Stimulated activated CD4-positive, alpha-beta T cell treated with anti-CD3 and anti-CD28 coated beads, Interleukin-15, amount 100 ng/mL, for 48 hours (primary cell): ENCODE measurements at regions not wholly inside any gene's neighbourhood (a gene's known extent, or its start where the extent isn't known, plus 50 kb on each side); places are given as distances from the start of the nearest gene placed in this dataset.
"Not testable (repeated sequence)": the region's sequence is repeated elsewhere in the genome, so short reads cannot be mapped to it uniquely, and the experiment has no call there.

Experiments used
- DNase-seq, 2 donors: peaks; one replicate each; pipeline ENCODE4 v3.0.0-alpha.2; 2020; ENCODE audit warnings: low read depth in 2 of 2

DNA sequence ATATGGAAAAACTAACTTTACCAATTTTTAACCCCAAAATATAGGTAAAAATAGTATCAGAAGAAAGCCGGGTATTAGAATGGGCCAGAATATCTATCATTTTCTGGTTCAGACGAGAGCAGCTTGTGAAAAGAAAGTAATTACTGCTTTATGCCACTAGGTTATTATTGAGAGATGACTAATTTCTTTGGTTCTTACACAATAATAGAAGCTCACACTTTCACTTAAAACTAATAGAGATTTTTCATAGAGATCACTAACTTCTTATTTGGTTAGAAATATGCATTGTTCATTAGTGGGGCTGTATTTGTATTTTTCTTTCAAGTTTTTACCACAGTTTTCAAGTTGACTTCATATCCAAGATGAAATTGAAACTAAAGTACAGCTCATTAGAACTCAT is 1241.2 kb upstream of the FLRT2 start:
- DNase-seq: no peak

DNA sequence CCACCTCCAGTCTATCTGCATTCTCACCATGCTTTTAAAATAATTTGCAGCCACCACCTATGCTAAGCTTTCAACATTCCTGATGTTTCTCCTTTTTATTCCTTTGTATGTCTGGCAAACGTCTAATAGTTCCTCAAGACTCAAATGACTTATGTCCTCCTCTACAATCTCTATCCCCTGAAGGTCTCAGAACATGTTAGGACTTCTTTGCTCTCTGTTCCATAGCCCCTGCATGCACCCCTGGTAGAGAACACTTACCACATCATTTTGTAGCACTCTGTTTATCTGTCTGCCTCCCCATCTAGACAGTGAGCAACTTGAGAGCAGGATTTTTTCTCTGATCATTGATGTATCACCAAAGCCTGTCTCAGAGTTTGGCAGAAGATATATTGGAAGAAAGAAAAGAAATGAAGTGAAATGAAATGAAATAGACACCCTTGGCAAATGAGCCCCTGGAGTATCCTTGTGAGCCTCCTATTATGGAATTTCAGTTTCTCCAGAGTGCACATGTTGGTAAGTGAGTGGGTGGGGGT is 1231.2 kb upstream of the FLRT2 start:
- no peak for DNase-seq

DNA sequence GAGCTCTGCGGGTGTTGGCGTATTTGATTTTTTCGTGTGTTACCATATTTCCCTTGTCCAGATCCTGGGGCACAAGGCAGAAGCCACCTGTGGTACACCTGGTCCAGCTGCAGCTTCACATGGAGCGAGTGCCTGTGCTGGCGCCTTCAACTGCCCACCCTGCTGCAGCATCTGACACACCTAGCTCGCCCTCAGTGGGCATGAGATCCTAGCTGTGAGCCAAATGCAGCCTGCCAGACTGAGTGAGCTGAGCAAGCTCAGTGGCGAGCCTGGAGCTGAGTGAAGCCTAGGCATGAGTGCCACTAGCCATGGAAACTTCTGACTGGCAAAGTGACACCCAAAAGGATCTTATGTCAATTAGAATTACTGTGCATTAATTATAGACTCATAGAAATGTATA is 1226.8 kb upstream of the FLRT2 start:
- no peak for DNase-seq

DNA sequence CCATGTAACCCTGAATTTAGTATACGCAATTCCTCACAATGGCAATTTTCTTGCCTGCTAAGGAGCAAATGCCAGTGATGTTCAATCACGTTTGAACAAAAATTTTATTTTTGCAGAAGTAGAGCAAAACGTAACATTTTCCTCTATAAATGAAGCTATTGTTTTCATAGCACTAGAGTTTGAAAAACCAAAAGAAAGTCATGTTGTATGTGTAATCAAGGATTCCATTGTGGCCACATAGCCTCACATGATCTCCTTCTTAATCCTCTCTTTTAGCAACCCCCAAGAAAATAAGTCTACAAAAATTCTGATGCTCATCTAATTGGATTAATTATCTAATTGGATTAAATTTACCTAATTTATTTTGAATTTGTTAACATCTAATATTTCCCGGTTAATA is 1217.4 kb upstream of the FLRT2 start:
- no peak for DNase-seq

DNA sequence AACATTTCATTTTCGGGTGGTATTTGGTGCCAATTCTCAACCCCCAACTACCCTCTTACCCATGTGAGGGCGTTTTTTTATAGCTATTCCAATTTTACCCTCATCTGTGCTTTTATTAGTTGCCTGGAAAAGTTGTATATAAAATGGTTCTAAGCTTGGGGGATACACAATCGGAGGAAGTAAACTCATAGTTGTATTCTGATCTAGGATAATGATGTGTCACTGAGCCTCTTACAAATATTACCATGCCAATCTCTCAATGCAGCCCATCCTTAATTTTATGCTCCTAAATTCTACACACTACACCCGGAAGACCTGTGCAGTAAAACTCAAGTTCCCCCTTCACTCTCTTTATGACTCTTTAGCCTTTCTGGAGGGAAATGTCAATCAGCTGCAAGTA is 1206.5 kb upstream of the FLRT2 start:
- DNase-seq: no peak

DNA sequence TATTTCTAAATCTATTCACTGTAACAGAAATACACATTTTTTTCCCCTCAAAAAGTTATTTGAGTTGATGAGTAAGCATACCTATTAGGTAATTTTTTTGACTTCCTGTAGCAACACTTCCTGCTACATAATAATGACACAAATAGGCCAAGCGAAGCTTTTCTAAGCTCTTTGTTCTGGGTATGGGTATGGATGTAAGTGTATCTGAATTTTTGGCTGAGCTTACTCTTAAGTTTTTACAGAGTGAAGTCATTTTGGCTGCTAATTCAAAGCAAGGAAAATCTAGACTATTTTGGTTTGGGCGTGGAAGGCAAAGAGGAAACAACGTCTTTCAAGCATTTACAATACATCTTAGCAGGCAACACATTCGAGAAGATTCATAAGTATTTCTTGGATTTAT is 1206.0 kb upstream of the FLRT2 start:
- DNase-seq: no peak

DNA sequence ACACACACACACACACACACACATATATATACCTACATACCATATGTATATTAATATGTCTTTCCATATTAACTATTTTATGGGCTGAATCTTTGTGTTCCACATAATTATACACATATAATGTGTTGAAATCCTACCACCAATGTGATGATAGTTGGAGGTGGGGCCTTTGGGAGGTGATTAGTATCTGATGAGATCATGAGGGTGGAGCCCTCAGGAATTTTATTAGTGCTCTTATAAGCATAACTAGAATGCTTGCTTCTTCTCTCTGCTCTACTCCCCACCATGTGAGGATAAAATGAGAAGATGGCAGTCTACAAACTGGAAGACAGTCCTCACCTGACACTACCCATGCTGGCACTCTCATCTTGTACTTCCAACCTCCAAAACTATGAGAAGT is 1193.5 kb upstream of the FLRT2 start:
- no peak for DNase-seq

DNA sequence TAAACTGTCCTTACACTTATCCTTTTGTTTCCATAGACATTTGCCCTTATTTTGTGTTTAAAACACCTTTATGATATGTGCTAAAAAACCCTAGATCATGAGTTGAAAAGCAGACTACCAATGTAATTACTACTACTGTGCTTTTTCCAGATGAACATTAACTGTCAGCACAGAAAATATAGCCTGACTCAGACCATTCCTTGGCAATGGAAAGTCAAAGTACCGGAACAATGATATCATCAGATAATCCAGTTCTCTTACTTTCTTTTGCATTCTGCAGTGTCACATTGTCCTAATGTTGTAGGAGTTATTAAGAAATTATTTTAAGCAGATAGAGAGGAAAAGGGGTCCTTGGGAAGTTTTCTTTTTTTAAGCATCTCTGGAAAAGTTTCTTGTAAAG is 1189.0 kb upstream of the FLRT2 start:
- no peak for DNase-seq

DNA sequence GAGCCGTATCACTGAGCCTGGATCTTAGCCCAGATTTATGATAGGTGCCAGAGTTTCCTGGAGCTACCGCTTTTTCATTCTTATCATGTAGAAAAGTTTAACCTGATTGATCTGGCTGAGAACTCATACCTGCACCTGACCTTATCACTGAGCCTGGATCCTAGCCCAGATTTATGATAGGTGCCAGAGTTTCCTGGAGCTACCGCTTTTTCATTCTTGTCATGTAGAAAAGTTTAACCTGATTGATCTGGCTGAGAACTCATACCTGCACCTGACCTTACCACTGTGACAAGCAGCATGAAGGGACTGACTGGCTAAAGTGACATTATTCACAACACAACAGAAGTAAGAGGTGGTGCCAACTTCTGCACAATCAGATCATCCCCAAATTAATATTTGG is 1188.1 kb upstream of the FLRT2 start:
- not testable (repeated sequence) for DNase-seq

DNA sequence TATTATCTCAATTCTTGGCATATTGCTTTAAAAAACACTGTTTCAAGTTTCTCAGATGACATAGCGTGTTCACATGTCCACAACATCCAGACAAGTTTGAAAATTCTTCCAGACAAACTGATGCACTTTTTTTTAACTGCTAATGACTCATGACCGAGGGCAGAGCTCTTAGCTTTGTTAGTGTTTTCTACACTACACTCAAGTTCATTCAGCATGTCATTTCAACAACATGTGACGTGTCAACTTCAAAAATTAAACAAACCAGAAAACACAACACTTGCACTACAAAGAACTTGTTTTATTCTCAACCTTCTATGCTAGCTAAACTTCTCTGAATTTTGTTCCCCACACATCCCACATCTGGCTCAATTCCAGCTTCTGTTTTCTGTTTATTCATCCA is 1186.3 kb upstream of the FLRT2 start:
- no peak for DNase-seq

DNA sequence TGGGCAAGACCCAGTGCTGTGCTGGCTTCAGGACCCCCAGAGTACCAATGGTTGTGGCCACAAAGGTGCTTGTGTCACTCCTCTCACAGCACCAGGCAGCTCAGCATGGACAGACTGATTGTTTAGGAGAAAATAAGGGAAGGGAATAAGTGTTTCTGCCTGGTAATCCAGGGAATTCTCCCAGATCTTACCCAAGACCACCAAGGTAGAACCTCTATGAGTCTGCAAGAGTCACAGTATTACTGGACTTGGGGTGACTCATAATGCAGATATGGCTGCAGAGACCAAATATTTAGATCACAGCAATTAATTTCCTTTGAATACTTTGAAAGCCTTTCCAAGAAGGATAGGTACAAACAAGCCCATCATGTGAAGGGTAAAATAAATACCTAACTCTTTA is 1178.3 kb upstream of the FLRT2 start:
- DNase-seq: no peak

DNA sequence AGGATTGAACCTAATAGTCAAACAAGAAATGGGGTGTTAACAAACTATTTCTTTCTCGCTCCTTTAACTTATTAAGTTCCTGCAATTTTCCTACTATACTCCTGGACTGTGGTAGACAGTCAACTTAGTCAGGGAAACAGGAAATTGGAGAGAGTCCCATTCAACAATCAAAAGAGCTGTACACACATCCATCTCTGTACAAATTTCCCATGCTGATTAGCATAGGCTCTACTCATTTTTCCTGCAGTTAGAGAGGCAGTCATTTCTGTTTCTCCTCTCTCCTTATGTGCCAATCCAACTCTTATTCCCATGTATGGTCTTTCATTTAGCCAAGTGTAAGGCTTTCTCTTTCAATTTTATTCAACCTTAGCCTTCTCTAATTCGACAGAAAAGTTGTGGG is 1168.5 kb upstream of the FLRT2 start:
- no peak for DNase-seq

DNA sequence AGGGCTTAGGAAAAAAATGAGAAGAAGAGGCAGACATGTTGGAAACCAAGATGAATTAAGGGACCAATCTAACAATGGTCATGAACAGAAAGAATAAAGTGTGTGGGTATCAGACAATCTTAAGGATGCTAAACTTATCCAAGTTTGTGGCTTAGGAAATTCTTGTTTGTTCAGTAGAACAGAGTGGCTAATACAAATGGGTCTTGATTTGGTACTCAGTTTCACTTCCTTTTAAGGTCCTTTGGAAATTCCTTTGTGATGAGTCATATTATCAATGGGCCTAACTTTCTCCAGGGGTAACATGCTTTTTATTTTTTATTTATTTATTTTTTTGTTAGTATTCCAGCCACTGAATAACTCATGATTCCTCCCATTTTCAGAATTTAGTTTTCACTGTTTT is 1154.7 kb upstream of the FLRT2 start:
- no peak for DNase-seq

DNA sequence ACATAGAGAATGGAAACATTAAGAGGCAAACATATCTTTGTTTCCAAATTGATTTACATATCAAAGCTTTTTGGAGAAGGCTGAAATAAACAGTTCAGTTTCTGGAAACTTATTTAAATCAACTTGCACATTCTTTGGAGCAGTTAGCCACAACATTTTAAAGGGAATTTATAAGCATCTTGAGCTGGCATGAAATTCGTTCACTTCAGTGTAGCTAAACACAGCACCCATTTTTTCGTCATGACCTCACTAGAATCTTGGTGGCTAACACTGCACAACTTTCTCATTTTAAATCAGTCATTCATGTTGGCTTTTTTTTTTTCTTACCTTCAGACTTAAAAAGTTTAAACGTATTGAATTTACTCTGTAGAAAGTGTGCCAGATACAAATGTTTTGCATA is 1139.9 kb upstream of the FLRT2 start:
- no peak for DNase-seq

DNA sequence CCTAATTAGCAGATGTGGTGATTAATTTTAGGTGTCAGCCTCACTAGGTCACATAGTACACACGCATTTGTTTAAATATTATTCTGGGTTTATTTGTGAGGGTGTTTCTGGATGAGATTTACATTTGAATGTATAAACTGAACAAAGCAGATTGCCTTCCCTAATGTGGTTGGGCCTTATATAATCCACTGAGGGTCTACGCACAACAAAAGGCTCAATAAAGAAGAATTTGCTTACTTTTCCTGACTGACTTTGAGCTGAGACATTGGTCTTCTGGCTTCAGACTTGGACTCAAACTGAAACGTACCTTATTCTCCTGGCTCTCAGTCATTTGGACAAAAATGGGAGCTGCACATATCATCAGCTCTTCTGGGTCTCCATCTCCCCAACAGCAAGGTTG is 1132.3 kb upstream of the FLRT2 start:
- DNase-seq: no peak

DNA sequence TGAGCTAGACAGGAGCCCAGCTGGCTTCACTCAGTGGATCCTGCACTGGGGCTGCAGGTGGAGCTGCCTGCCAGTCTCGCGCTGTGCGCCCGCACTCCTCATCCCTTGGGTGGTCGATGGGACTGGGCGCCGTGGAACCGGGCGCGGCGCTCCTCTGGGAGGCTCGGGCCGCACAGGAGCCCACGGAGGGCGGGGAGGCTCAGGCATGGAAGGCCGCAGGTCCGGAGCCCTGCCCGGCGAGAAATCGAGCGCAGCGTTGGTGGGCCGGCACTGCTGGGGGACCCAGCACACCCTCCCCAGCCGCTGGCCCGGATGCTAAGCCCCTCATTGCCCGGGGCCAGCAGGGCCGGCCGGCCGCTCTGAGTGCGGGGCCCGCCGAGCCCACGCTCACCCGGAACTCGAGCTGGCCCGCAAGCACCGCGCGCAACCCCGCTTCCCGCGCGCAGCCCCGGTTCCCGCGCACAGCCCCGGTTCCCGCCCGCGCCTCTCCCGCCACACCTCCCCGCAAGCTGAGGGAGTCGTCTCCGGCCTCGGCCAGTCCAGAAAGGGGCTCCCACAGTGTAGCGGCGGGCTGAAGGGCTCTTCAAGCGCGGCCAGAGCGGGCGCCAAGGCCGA is 1130.5 kb upstream of the FLRT2 start:
- no peak for DNase-seq

DNA sequence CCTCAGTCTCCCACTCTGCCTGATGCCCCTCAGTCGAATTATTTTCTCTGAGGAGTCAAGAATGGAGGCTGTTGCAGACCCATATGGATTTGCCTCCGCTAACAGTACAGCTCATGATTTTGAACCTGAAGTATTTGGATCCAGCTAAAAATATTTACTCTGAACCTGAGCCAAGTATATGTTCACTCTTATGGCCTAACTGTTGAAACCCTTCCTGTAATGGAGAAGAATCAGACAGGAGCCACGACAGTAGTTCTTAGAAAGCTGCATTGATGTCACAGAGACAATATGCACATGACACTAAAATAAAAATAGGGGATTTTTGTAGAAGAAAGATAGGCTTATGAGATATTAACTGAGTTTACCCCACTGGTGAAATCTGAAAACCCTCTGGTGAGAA is 1128.3 kb upstream of the FLRT2 start:
- DNase-seq: no peak

DNA sequence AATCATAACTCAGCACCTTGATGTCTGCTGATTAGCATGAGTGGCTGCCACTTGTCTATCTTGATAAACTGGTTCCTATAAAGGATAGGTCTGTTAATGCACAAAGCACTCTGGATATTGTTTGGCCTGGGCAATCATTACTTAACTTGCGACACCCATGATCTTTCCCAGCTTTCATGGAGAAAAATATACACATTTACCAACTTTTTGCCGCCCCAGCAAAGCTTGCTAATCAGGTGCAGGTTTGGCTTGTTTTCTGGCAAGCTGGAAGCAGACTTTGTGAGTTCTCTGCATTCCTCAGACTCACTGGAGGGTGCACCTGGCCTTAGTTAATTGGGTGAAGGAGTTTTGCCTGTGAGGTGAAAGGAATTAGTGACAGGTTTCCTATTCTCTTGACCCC is 1126.4 kb upstream of the FLRT2 start:
- no peak for DNase-seq

DNA sequence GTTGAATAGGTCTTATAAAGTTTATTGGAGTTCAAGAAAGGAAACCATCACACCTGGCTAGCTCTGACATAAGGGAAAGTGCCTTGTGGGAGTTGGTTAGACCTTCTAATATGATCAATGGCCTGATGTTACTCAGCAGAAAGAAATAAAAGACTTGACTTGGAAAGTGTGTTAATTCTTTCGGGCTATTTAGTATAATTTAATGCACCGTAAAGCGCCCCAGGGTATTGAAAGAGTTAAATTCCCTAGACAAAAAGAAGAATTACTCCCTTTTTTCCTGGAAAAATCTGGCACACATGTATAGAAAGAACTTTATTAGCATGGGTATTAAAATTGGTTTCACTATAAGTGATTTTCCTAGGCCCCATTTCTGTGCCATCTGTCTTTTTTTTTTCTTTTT is 1125.7 kb upstream of the FLRT2 start:
- no peak for DNase-seq

DNA sequence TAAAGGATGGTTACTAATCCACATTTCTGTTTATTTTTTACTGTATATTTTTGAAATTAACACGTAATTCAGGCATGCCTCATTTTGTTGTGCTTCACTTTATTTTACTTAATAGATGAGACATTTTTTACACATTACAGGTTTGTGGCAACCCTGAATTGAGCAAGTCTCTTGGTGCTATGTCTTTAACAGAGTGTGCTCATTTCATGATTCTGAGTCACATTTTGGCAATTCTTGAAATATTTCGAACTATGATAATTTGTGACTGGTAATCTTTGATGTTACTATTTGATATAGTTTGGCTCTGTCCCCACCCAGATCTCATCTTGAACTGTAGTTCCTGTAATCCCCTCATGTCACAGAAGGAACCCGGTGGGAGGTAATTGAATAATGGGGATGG is 1120.5 kb upstream of the FLRT2 start:
- DNase-seq: no peak

DNA sequence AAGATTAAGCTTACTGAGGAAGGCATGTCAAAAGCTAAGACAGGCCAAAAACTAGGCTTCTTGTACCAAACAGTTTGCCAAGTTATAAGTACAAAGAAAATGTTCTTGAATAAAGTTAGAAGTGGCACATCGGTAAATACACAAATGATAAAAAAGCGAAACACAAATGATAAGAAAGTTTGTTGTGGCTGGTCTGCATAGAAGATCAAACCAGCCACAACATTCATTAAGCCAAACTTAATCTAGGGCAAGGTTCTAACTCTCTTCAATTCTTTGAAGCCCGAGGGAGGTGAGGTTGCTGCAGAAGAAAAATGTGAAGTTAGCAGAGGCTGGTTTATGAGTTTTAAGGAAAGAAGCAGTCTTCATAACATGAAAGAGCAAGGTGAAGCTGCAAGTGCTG is 1119.6 kb upstream of the FLRT2 start:
- DNase-seq: no peak

DNA sequence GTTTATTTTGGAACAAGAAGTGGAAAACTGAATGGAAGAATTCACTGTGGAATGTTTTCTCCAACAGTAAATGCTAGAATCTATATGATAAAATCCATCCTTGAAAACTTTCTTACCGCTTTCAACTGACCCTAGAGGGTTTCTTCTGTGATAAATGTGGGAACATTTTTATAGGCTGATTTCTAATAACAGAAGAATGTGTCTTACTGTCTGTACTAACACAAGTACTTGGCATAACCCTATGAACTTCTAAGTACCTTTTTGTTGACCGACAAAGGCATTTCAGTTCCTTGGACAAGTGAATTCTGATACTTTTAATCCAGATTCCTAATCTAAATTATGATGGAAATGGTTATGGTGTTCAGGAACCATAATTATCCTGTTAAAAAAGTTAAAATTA is 1109.7 kb upstream of the FLRT2 start:
- DNase-seq: no peak

DNA sequence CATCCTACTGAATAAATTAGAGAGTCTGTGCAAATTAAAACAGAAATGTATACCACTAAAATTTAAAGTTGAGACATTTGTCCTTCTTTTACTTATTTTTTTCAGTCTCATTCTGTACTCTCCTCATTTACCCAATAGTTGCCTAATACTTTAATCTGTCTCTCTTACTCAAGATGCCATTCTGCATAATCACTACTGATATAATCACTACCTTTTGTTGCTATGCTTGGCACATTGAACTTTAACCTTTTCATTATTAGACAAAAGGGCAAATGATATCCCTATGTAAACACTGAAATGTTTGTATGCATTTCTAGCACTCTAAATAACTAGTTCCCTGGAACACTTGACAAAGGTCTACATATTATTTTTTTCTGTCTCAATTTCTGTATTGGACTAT is 1108.3 kb upstream of the FLRT2 start:
- no peak for DNase-seq

DNA sequence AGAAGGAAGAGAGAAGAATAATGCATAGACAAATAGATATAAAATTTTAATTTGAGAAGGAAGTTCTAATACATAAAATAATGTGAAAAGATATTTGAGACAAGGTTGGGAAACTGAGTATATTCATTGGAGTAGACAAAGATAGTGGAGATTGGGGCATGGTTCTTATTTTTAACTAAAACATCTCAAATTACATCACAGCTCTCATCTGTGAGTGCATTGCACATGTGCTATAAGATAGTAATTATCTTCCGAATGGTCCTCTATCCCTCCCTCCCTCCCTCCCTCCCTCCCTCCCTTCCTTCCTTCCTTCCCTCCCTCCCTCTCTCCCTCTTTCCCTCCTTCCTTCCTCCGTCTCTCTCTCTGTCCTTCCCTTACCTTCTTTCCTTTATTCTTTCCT is 1104.0 kb upstream of the FLRT2 start:
- no peak for DNase-seq

DNA sequence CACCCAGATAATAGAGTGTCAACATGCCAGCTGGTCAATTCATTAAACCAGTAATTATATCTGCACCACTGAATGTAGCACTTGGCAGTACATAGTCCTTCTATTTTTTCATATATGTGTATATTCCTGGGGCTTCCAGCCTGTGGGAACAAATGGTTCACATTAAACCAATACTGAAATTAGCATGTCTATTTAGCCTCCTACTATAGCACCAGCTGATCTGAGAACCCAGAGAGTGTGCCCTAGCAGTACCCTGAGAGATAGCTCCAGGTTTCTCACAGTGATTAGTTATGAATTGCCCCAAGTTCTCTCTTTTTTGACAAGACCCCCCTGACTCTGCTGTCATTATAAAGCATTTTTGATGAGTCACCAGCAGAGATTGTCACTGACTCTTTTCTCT is 1097.3 kb upstream of the FLRT2 start:
- no peak for DNase-seq
